ENCODE measurements at regions not wholly inside any gene's neighbourhood (a gene's known extent, or its start where the extent isn't known, plus 50 kb on each side); places are given as distances from the start of the nearest gene placed in this dataset.

GRCh38 chr20:23160536-23161243 lies 74.6 kb upstream of the CD93 start:
- peaks cover 7% of the 10 kb centered on the region for H3K4me1 Mint-ChIP-seq (ENCODE audit: low read depth)
- DNase-seq, result no peak
- H3K36me3 Mint-ChIP-seq (ENCODE audit: low read depth), result no peaks in the 10 kb centered on the region
- CTCF ChIA-PET, result no interaction called here
- intact Hi-C loops (cut with micrococcal nuclease), result no loop called here
- H3K27ac Mint-ChIP-seq, result no peak overlapping the region
- H3K27me3 Mint-ChIP-seq, result no peaks in the 10 kb centered on the region
- TF ChIP-seq, protein P1, sequence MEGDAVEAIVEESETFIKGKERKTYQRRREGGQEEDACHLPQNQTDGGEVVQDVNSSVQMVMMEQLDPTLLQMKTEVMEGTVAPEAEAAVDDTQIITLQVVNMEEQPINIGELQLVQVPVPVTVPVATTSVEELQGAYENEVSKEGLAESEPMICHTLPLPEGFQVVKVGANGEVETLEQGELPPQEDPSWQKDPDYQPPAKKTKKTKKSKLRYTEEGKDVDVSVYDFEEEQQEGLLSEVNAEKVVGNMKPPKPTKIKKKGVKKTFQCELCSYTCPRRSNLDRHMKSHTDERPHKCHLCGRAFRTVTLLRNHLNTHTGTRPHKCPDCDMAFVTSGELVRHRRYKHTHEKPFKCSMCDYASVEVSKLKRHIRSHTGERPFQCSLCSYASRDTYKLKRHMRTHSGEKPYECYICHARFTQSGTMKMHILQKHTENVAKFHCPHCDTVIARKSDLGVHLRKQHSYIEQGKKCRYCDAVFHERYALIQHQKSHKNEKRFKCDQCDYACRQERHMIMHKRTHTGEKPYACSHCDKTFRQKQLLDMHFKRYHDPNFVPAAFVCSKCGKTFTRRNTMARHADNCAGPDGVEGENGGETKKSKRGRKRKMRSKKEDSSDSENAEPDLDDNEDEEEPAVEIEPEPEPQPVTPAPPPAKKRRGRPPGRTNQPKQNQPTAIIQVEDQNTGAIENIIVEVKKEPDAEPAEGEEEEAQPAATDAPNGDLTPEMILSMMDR (IDR thresholded peaks at IDR 0.05), result no peak
- ATAC-seq, result no peak
- POLR2A ChIA-PET, result no interaction called here
- H3K9me3 Mint-ChIP-seq, result no peaks in the 10 kb centered on the region
- no peak overlapping the region for H3K4me3 Mint-ChIP-seq

- no peaks in the 10 kb centered on the region for H3K36me3 Mint-ChIP-seq (ENCODE audit: low read depth)
- POLR2A ChIA-PET, result no interaction called here
Observed at GRCh38 chr20:23159947-23160318, 73.8 kb upstream of the CD93 start.

DNA sequence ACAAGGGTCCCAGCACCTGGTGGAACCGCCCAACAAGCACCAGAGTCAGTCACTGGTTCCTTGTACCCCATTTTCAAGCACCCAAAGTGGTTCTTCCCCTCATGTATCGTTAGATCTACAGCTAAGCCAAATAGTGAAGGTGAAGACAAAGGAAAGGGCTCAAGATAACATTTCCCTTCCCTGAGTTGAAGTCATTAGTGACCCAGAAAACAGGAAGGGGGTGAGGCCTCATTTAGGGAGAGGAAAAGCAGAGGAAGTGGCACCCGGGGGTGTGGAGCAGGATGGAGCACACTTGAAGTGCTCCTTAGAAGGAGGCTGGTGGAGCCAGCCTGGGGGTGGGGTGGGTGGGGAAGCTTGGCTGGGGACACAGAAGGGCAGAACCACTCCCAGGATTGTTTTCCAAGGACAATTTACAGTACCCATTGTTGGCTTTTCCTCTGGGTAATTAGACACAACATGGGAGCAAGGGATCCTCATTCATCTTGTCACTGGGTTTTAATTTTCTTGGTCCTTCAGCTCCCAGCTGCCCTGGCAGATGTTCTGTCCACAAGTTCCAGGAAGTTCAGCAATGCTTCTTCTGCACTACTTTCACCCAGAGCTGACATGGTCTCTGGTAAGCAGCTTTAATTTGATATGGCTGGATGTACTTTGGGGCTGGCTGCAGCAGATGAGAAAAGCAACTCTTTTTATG lies 73.3 kb upstream of the CD93 start:
- Mint-ChIP-seq H3K36me3 (ENCODE audit: low read depth) (no peaks in the 10 kb centered on the region), H3K4me1 (ENCODE audit: low read depth) (peaks cover 9% of the 10 kb centered on the region), H3K27ac (no peak overlapping the region), H3K4me3 (no peak overlapping the region), H3K9me3 (no peaks in the 10 kb centered on the region), H3K27me3 (no peaks in the 10 kb centered on the region)
- ATAC-seq (no peak), DNase-seq (no peak)
- ChIA-PET POLR2A (no interaction called here), CTCF (no interaction called here)
- intact Hi-C loops (cut with micrococcal nuclease), result no loop called here
- TF ChIP-seq, protein P1 (IDR thresholded peaks at IDR 0.05), result no peak

More at GRCh38 chr20:23159947-23160318, 73.8 kb upstream of the CD93 start:
- intact Hi-C loops (cut with micrococcal nuclease), result no loop called here
- no peak for ATAC-seq
- no peak overlapping the region for H3K27ac Mint-ChIP-seq
- CTCF ChIA-PET, result no interaction called here
- no peaks in the 10 kb centered on the region for H3K9me3 Mint-ChIP-seq
- TF ChIP-seq, protein P1 (IDR thresholded peaks at IDR 0.05), result no peak
- no peak for DNase-seq
- H3K4me1 Mint-ChIP-seq (ENCODE audit: low read depth), result peaks cover 9% of the 10 kb centered on the region
- H3K27me3 Mint-ChIP-seq, result no peaks in the 10 kb centered on the region
- H3K4me3 Mint-ChIP-seq, result no peak overlapping the region

DNA sequence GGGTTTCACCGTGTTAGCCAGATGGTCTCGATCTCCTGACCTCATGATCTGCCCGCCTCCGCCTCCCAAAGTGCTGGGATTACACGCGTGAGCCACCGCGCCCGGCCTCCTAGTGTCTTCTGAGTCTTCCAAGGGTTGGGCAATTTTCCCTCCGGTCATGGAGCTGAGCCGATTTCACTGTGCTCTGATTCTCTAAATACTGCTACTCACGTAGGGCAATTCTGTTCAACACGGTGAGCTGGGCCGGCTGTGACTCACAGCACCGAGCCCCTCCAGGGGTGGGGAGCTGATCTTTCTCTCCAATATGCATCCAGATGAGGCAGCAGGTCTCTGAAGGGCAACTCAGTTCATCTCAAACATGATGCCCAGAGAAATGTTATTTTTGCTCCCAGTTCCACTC lies 71.6 kb upstream of the CD93 start:
- Mint-ChIP-seq H3K27ac (no peak overlapping the region), H3K4me1 (ENCODE audit: low read depth) (peaks cover 9% of the 10 kb centered on the region), H3K9me3 (no peaks in the 10 kb centered on the region), H3K27me3 (no peaks in the 10 kb centered on the region), H3K4me3 (no peak overlapping the region), H3K36me3 (ENCODE audit: low read depth) (no peaks in the 10 kb centered on the region)
- intact Hi-C loops (cut with micrococcal nuclease), result no loop called here
- TF ChIP-seq, protein P1 (IDR thresholded peaks at IDR 0.05), result no peak
- POLR2A ChIA-PET, result no interaction called here
- DNase-seq (no peak), ATAC-seq (no peak)
- CTCF ChIA-PET, result no interaction called here

GRCh38 chr20:23156842-23157423 lies 70.8 kb upstream of the CD93 start:
- DNase-seq, result no peak
- H3K36me3 Mint-ChIP-seq (ENCODE audit: low read depth), result no peaks in the 10 kb centered on the region
- TF ChIP-seq, protein P1 (IDR thresholded peaks at IDR 0.05), result no peak
- ChIA-PET POLR2A (no interaction called here), CTCF (no interaction called here)
- ATAC-seq, result no peak
- H3K4me1 Mint-ChIP-seq (ENCODE audit: low read depth), result peaks cover 9% of the 10 kb centered on the region
- no peaks in the 10 kb centered on the region for H3K9me3 Mint-ChIP-seq
- intact Hi-C loops (cut with micrococcal nuclease), result no loop called here
- H3K27me3 Mint-ChIP-seq, result no peaks in the 10 kb centered on the region
- H3K4me3 Mint-ChIP-seq, result no peak overlapping the region
- no peak overlapping the region for H3K27ac Mint-ChIP-seq

All from activated CD8-positive, alpha-beta T cell treated with anti-CD3 and anti-CD28 coated beads for 36 hours (primary cell).